ENCODE measurements at regions not wholly inside any gene's neighbourhood (a gene's known extent, or its start where the extent isn't known, plus 50 kb on each side); places are given as distances from the start of the nearest gene placed in this dataset.

GRCh38 chr6:149184523-149184922, 133.0 kb upstream of the TAB2 start:
- no peak for DNase-seq

- DNase-seq, result no peak
These were observed 131.6 kb upstream of the TAB2 start for GRCh38 chr6:149185799-149186357.

GRCh38 chr6:149186873-149187272, 130.6 kb upstream of the TAB2 start:
- DNase-seq, result no peak

- DNase-seq, result peak; percentile 58
These were observed 127.2 kb upstream of the TAB2 start for GRCh38 chr6:149190224-149190831.

- DNase-seq, result no peak
These were observed 122.5 kb upstream of the TAB2 start for GRCh38 chr6:149194820-149195558.

GRCh38 chr6:149196091-149196490, 121.4 kb upstream of the TAB2 start:
- no peak for DNase-seq

GRCh38 chr6:149197482-149197881, 120.0 kb upstream of the TAB2 start:
- DNase-seq, result no peak

- no peak for DNase-seq
These were observed 119.2 kb upstream of the TAB2 start for GRCh38 chr6:149198265-149198664.

- DNase-seq, result no peak
These were observed 117.1 kb upstream of the TAB2 start for GRCh38 chr6:149200282-149200945.

- no peak for DNase-seq
These were observed 116.3 kb upstream of the TAB2 start for GRCh38 chr6:149201068-149201655.

- DNase-seq, result no peak
These were observed 115.4 kb upstream of the TAB2 start for GRCh38 chr6:149202100-149202499.

GRCh38 chr6:149202952-149203351, 114.6 kb upstream of the TAB2 start:
- DNase-seq, result no peak

- no peak for DNase-seq
These were observed 114.0 kb upstream of the TAB2 start for GRCh38 chr6:149203509-149203908.

- DNase-seq, result no peak
These were observed 109.3 kb upstream of the TAB2 start for GRCh38 chr6:149208134-149208601.

GRCh38 chr6:149209871-149210775, 107.4 kb upstream of the TAB2 start:
- peak; percentile 45 for DNase-seq

GRCh38 chr6:149211046-149211571, 106.4 kb upstream of the TAB2 start:
- DNase-seq, result peak; percentile 44

GRCh38 chr6:149212206-149212605, 105.3 kb upstream of the TAB2 start:
- DNase-seq, result no peak

GRCh38 chr6:149212892-149213801, 104.4 kb upstream of the TAB2 start:
- no peak for DNase-seq

- DNase-seq, result no peak
These were observed 103.7 kb upstream of the TAB2 start for GRCh38 chr6:149213829-149214228.

- no peak for DNase-seq
These were observed 101.1 kb upstream of the TAB2 start for GRCh38 chr6:149216459-149216858.

- no peak for DNase-seq
These were observed 100.0 kb upstream of the TAB2 start for GRCh38 chr6:149217466-149217888.

Measured in CD4-positive, alpha-beta T cell treated with Interleukin-17A for 1 hour (primary cell).